ENCODE measurements at regions not wholly inside any gene's neighbourhood (a gene's known extent, or its start where the extent isn't known, plus 50 kb on each side); places are given as distances from the start of the nearest gene placed in this dataset.

DNA sequence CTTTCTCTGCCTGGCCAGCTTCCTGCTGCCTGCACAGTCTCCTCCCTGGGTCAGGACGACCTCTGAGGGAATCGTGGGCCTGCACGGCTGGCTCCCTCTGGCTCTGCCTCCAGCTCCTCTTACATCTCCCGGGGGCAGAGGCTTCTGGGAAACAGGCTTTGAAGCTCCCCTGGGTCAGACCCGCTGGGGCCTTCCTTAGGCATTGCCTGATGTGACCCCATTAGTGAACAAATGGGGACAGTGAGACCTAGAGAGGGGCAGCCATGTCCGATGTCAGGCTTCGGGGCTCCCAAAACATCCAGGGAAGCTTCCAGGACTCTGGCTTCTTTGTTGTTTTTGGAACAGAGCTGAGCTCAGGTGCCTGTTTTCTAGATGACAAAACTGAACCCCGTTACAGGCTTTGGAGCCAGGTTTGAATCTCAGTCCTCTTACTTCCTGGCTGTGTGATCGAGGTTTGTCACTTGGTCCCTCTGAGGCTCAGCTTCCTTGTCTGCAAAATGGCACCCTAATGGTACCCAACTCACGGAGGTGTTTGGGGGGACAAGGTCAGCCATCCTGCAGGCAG, 94.3 kb downstream of the CEBPB start:
- no peak for ATAC-seq
- H2AFZ ChIP-seq (ENCODE audit: low read depth, low read length) = no peak overlapping the region
- no peak overlapping the region for H3K4me2 ChIP-seq (ENCODE audit: insufficient read depth, low read length)
- H4K20me1 ChIP-seq (replicated peaks; ENCODE audit: control insufficient read depth, insufficient read depth, low read length) = no peaks in the 10 kb centered on the region
- TF ChIP-seq, protein P1, sequence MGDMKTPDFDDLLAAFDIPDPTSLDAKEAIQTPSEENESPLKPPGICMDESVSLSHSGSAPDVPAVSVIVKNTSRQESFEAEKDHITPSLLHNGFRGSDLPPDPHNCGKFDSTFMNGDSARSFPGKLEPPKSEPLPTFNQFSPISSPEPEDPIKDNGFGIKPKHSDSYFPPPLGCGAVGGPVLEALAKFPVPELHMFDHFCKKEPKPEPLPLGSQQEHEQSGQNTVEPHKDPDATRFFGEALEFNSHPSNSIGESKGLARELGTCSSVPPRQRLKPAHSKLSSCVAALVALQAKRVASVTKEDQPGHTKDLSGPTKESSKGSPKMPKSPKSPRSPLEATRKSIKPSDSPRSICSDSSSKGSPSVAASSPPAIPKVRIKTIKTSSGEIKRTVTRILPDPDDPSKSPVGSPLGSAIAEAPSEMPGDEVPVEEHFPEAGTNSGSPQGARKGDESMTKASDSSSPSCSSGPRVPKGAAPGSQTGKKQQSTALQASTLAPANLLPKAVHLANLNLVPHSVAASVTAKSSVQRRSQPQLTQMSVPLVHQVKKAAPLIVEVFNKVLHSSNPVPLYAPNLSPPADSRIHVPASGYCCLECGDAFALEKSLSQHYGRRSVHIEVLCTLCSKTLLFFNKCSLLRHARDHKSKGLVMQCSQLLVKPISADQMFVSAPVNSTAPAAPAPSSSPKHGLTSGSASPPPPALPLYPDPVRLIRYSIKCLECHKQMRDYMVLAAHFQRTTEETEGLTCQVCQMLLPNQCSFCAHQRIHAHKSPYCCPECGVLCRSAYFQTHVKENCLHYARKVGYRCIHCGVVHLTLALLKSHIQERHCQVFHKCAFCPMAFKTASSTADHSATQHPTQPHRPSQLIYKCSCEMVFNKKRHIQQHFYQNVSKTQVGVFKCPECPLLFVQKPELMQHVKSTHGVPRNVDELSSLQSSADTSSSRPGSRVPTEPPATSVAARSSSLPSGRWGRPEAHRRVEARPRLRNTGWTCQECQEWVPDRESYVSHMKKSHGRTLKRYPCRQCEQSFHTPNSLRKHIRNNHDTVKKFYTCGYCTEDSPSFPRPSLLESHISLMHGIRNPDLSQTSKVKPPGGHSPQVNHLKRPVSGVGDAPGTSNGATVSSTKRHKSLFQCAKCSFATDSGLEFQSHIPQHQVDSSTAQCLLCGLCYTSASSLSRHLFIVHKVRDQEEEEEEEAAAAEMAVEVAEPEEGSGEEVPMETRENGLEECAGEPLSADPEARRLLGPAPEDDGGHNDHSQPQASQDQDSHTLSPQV (IDR thresholded peaks at IDR 0.05) = 0 out of 2 replicates have a peak, but pooled peaks have one; percentile 12
- TF ChIP-seq MYNN (IDR thresholded peaks at IDR 0.05) = no peak
- no peak for TF ChIP-seq MYNN (CRISPR knock-in tag; IDR thresholded peaks at IDR 0.05)
- no peaks in the 10 kb centered on the region for H3K79me2 ChIP-seq (ENCODE audit: control insufficient read depth, insufficient read depth, low read length)
- no peak overlapping the region for H3K4me3 ChIP-seq
- H3K27ac ChIP-seq (ENCODE audit: extremely low read depth, low read depth, low read length) = no peak overlapping the region
- H3K9me1 ChIP-seq (ENCODE audit: control insufficient read depth, insufficient read depth, low read length) = peaks cover 3% of the 10 kb centered on the region
- H3K27me3 ChIP-seq (ENCODE audit: control insufficient read depth in 2 of 2, insufficient read depth in 2 of 2, low read length in 2 of 2) = no peaks in the 10 kb centered on the region; a peak in 1 of 5 replicates
- ChIA-PET POLR2A (interaction anchor here (0.5 to 1.5 kb wide), 7 partner anchors 11 to 871 kb away, joined by 3 to 6 read pairs (median 3); no protein-coding TSS in a partner anchor), CTCF (ENCODE audit: low intra/inter-chr PET ratio) (no interaction called here)
- WGBS (ENCODE audit: insufficient coverage, low coverage, missing lambda C conversion rate) = 63% methylated on average over 10 of the region's 10 CpGs
- FAIRE-seq = peak; percentile 15
- DNase-seq (ENCODE audit: extremely low read depth in 1 of 4, low spot score in 3 of 4) = no peak
- intact Hi-C loops (cut with micrococcal nuclease) (no loop called here), in situ Hi-C loops (cut with MboI) (no loop called here)
- H3K36me3 ChIP-seq (ENCODE audit: control insufficient read depth, insufficient read depth, low read length) = no peaks in the 10 kb centered on the region; the same call in 2 of the 3 replicates
- peak overlapping the region in 1 of 2 experiments; percentile 19; a peak in 1 of 4 replicates for H3K9ac ChIP-seq (ENCODE audit: insufficient read depth in 1 of 2, low read depth in 2 of 2, low read length in 2 of 2)
- BruUV-seq (replicated peaks) = no TSS peak
- H3K4me1 ChIP-seq (replicated peaks in 1 of 2; ENCODE audit: control insufficient read depth in 2 of 2, insufficient read depth in 2 of 2, low read length in 2 of 2) = peaks cover 27 to 43% of the 10 kb centered on the region in 2 experiments
- H3K9me3 ChIP-seq (replicated peaks; ENCODE audit: control insufficient read depth, insufficient read depth, low read depth, low read length) = no peaks in the 10 kb centered on the region

Measured in K562 (cell line).